ENCODE measurements at regions not wholly inside any gene's neighbourhood (a gene's known extent, or its start where the extent isn't known, plus 50 kb on each side); places are given as distances from the start of the nearest gene placed in this dataset.

GRCh38 chr3:65245133-65246063 is 557.6 kb upstream of the ADAMTS9 start (continued):
- TF ChIP-seq ATF2 (CRISPR knock-in tag; IDR thresholded peaks at IDR 0.05; ENCODE audit: borderline replicate concordance, low read depth) = no peak
- TF ChIP-seq AR (CRISPR knock-in tag; IDR thresholded peaks at IDR 0.05) = no peak
- no peak for TF ChIP-seq ZNF121 (CRISPR knock-in tag; IDR thresholded peaks at IDR 0.05)
- no peak for TF ChIP-seq JUN (CRISPR knock-in tag; IDR thresholded peaks at IDR 0.05)

- ATAC-seq (no peak), DNase-seq (ENCODE audit: low spot score) (no peak)
- Mint-ChIP-seq H3K36me3 (no peaks in the 10 kb centered on the region), H3K9me3 (peaks cover 10% of the 10 kb centered on the region), H3K4me1 (no peaks in the 10 kb centered on the region), H3K27me3 (ENCODE audit: low read depth) (no peaks in the 10 kb centered on the region), H3K27ac (no peak overlapping the region), H3K4me3 (no peak overlapping the region)
- CTCF ChIA-PET = no interaction called here
- POLR2A ChIA-PET = no interaction called here
- no peak for TF ChIP-seq ERG (CRISPR knock-in tag; IDR thresholded peaks at IDR 0.05)
- TF ChIP-seq GABPB1 (CRISPR knock-in tag; IDR thresholded peaks at IDR 0.05) = no peak
- no peak for TF ChIP-seq OVOL2 (CRISPR knock-in tag; IDR thresholded peaks at IDR 0.05; ENCODE audit: borderline replicate concordance)
- no peak for TF ChIP-seq ATF2 (CRISPR knock-in tag; IDR thresholded peaks at IDR 0.05; ENCODE audit: borderline replicate concordance, low read depth)
- no peak for TF ChIP-seq MLX (CRISPR knock-in tag; IDR thresholded peaks at IDR 0.05)
Observed at GRCh38 chr3:65240366-65240765, 552.6 kb upstream of the ADAMTS9 start.

- Mint-ChIP-seq H3K9me3 (peaks cover 10% of the 10 kb centered on the region), H3K4me3 (no peak overlapping the region), H3K27me3 (ENCODE audit: low read depth) (no peaks in the 10 kb centered on the region), H3K36me3 (no peaks in the 10 kb centered on the region), H3K4me1 (no peaks in the 10 kb centered on the region), H3K27ac (no peak overlapping the region)
- ATAC-seq = no peak
- CTCF ChIA-PET = no interaction called here
- POLR2A ChIA-PET = no interaction called here
- no peak for DNase-seq (ENCODE audit: low spot score)
- TF ChIP-seq HMGXB4 (CRISPR knock-in tag; IDR thresholded peaks at IDR 0.05) = no peak
- no peak for TF ChIP-seq CREB1 (CRISPR knock-in tag; IDR thresholded peaks at IDR 0.05)
- no peak for TF ChIP-seq JUN (CRISPR knock-in tag; IDR thresholded peaks at IDR 0.05)
- TF ChIP-seq NFATC4 (CRISPR knock-in tag; IDR thresholded peaks at IDR 0.05) = no peak
- TF ChIP-seq KAT7 (CRISPR knock-in tag; IDR thresholded peaks at IDR 0.05; ENCODE audit: borderline replicate concordance) = no peak
- no peak for TF ChIP-seq ATF1 (CRISPR knock-in tag; IDR thresholded peaks at IDR 0.05)
- TF ChIP-seq E2F1 (CRISPR knock-in tag; IDR thresholded peaks at IDR 0.05) = no peak
- no peak for TF ChIP-seq ELF4 (CRISPR knock-in tag; IDR thresholded peaks at IDR 0.05; ENCODE audit: low read depth)
- no peak for TF ChIP-seq AFF4 (CRISPR knock-in tag; IDR thresholded peaks at IDR 0.05; ENCODE audit: borderline replicate concordance)
- no peak for TF ChIP-seq MYBL2 (CRISPR knock-in tag; IDR thresholded peaks at IDR 0.05)
Observed at GRCh38 chr3:65238652-65239051, 550.9 kb upstream of the ADAMTS9 start.

Data from WTC11 (cell line).